ENCODE measurements at regions not wholly inside any gene's neighbourhood (a gene's known extent, or its start where the extent isn't known, plus 50 kb on each side); places are given as distances from the start of the nearest gene placed in this dataset.

DNA sequence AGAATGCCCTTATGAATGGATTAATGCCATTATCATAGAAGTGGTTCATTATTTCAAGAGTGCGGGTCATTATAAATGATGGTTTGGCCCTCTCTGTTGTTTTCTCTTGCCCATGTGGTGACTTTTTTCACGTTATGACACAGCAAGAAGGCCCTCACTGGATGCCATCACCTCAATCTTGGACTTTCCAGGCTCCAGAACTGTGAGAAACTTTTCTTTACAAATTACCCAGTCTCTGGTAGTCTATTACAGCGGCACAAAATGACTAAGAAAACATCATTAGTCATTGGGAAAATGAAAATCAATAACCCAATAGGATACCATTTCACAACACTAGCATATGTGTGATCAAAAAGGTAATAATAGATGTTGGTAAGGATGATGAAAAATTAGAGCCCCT, 119.0 kb upstream of the LPP start:
- Histone ChIP-seq H3K27ac (no peak overlapping the region), H3K9me3 (no peaks in the 10 kb centered on the region), H3K36me3 (no peaks in the 10 kb centered on the region), H3K4me1 (peaks cover 11 to 13% of the 10 kb centered on the region in 2 donors), H3K27me3 (no peaks in the 10 kb centered on the region), H3K4me3 (no peak overlapping the region)
- no peak for DNase-seq
- ATAC-seq: no peak
- TF ChIP-seq, protein P1, sequence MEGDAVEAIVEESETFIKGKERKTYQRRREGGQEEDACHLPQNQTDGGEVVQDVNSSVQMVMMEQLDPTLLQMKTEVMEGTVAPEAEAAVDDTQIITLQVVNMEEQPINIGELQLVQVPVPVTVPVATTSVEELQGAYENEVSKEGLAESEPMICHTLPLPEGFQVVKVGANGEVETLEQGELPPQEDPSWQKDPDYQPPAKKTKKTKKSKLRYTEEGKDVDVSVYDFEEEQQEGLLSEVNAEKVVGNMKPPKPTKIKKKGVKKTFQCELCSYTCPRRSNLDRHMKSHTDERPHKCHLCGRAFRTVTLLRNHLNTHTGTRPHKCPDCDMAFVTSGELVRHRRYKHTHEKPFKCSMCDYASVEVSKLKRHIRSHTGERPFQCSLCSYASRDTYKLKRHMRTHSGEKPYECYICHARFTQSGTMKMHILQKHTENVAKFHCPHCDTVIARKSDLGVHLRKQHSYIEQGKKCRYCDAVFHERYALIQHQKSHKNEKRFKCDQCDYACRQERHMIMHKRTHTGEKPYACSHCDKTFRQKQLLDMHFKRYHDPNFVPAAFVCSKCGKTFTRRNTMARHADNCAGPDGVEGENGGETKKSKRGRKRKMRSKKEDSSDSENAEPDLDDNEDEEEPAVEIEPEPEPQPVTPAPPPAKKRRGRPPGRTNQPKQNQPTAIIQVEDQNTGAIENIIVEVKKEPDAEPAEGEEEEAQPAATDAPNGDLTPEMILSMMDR (IDR thresholded peaks at IDR 0.05 in 4 of 5, conservative IDR thresholded peaks at IDR 0.05 in 1 of 5): no peak
- TF ChIP-seq POLR2A (IDR thresholded peaks at IDR 0.05): no peak
- in situ Hi-C loops (cut with MboI; ENCODE audit: low sequenced_read_pairs in 4 of 4) (loop anchor here in 3 of 4 donors (10.0 to 25.0 kb wide), 2 partner anchors 920 to 927 kb away; no protein-coding TSS in a partner anchor), intact Hi-C loops (cut with DNase I; ENCODE audit: low total_unique reads) (loop anchor here (5.0 kb wide), 1 partner anchor 917 kb away; no protein-coding TSS in a partner anchor)

DNA sequence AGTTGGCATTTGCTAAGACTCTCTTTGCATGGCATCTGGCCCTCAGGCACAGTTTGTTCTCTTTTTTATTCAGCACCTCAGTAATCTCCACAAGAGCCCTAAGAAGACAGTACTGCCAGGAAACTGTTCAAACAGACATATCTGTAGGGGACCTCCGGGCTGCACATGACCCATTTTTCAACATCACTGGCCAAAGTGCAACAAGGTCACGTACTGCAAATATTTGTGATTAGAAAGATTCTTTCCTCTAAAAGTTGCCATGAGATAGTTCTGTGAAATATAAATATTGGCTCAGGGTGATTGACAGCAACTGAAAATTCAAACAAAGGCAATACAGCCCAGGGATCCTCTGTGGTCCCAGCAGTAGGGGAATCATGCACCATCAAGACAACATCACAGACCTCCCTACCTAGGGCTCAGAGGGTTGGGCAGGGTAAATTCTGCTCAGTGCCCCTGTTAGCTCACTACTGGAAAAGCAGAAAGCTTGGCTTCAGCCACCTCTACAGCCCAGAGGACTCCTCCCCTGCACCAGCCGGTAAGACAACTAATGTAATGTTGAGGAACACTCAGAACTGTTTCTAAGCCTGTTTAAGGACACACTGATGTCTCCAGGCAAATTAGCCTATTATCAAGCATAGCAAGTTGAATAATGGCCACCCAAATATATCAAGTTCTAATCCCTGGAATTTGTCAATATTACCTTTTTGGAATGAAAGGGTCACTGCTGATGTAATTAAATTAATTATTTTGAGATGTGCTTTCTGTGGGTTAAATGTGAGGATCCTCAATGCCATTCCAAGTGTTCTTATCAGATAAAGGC, 117.4 kb upstream of the LPP start:
- peak overlapping the region in 3 of 4 donors; percentile 1 to 51 (median 30) for H3K27ac ChIP-seq
- DNase-seq: no peak
- H3K4me3 ChIP-seq: no peak overlapping the region
- in situ Hi-C loops (cut with MboI; ENCODE audit: low sequenced_read_pairs in 4 of 4) (loop anchor here in 3 of 4 donors (10.0 to 25.0 kb wide), 2 partner anchors 918 to 926 kb away; no protein-coding TSS in a partner anchor), intact Hi-C loops (cut with DNase I; ENCODE audit: low total_unique reads) (loop anchor here (5.0 kb wide), 1 partner anchor 916 kb away; no protein-coding TSS in a partner anchor)
- ATAC-seq: peak; percentile 47 to 60
- no peaks in the 10 kb centered on the region for H3K9me3 ChIP-seq
- no peak for TF ChIP-seq POLR2A (IDR thresholded peaks at IDR 0.05)
- TF ChIP-seq, protein P1 (IDR thresholded peaks at IDR 0.05 in 4 of 5, conservative IDR thresholded peaks at IDR 0.05 in 1 of 5): no peak
- peaks cover 13% of the 10 kb centered on the region in 2 donors for H3K4me1 ChIP-seq
- no peaks in the 10 kb centered on the region for H3K27me3 ChIP-seq
- no peaks in the 10 kb centered on the region for H3K36me3 ChIP-seq

DNA sequence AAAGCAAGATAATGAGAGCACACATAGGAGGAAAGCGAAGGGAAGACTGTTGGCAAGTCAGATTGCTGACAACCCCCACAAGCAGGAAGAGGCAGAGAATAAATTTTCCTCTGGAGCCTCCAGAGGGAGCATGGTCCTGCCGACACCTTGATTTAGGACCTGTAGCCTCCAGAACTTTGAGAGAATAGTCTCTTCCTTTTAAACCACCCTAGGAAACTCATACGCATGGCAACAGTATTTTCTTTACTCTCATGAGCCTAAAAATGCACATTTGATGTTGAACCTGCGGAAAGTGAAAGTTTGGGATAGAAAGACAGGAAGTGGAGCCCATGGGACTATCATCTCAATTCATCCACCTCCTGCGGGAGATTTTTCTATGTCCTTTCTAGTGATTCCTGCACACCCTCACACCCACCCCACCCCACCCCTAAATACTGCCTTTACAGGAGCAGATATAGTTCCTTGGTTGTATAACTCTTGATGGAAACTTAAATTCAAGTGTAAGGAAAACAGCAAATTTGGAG, 116.7 kb upstream of the LPP start:
- no peaks in the 10 kb centered on the region for H3K27me3 ChIP-seq
- TF ChIP-seq, protein P1 (IDR thresholded peaks at IDR 0.05 in 4 of 5, conservative IDR thresholded peaks at IDR 0.05 in 1 of 5): peak; percentile 41 to 66 (median 57)
- TF ChIP-seq POLR2A (IDR thresholded peaks at IDR 0.05): no peak
- intact Hi-C loops (cut with DNase I; ENCODE audit: low total_unique reads) (loop anchor here (5.0 kb wide), 1 partner anchor 915 kb away; no protein-coding TSS in a partner anchor), in situ Hi-C loops (cut with MboI; ENCODE audit: low sequenced_read_pairs in 4 of 4) (loop anchor here in 3 of 4 donors (10.0 to 25.0 kb wide), 2 partner anchors 918 to 925 kb away; no protein-coding TSS in a partner anchor)
- DNase-seq (peak in 1 of 2 donors; percentile 63), ATAC-seq (peak; percentile 82 to 96)
- peak overlapping the region in 1 of 4 donors; percentile 39 for H3K4me3 ChIP-seq
- H3K4me1 ChIP-seq: peaks cover 15 to 20% of the 10 kb centered on the region in 2 donors
- no peaks in the 10 kb centered on the region for H3K36me3 ChIP-seq
- no peaks in the 10 kb centered on the region for H3K9me3 ChIP-seq
- H3K27ac ChIP-seq: peak overlapping the region in 3 of 4 donors; percentile 1 to 51 (median 30)

DNA sequence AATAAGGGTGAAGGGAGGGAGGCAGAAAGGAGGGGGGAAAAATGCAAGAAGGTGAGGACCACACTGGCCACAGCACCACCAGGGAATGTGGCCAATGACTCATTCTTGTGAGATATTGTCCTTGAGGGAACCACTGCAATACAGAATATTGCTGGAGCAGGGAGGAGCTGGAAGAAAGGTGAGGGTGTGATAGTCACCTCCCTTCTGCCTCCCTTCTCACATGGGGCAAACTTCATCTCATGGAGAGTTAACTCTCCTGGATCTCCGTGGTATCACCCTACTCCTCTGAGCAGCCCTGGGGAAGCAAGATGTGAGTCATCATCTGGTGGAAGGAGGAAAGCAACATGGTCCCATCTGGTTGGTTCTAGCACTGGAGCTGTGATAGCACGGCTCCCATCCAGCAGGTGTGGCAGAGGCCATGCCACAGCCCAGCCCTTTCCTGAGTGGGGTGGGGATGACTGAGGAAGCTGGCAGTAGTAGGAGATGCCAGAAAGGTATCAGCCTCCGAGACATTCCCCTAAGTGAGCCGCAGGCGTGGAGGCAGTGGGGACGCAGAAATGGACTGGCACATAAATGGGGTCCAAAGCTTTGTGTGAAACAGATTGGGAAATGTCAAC, 115.9 kb upstream of the LPP start:
- no peak overlapping the region for H3K27ac ChIP-seq
- DNase-seq (no peak), ATAC-seq (no peak)
- TF ChIP-seq, protein P1 (IDR thresholded peaks at IDR 0.05 in 4 of 5, conservative IDR thresholded peaks at IDR 0.05 in 1 of 5): no peak
- no peak for TF ChIP-seq POLR2A (IDR thresholded peaks at IDR 0.05)
- H3K4me1 ChIP-seq: peaks cover 18 to 21% of the 10 kb centered on the region in 2 donors
- H3K4me3 ChIP-seq: no peak overlapping the region
- in situ Hi-C loops (cut with MboI; ENCODE audit: low sequenced_read_pairs in 4 of 4) (loop anchor here in 3 of 4 donors (10.0 to 25.0 kb wide), 2 partner anchors 917 to 924 kb away; no protein-coding TSS in a partner anchor), intact Hi-C loops (cut with DNase I; ENCODE audit: low total_unique reads) (loop anchor here (5.0 kb wide), 1 partner anchor 914 kb away; no protein-coding TSS in a partner anchor)
- no peaks in the 10 kb centered on the region for H3K36me3 ChIP-seq
- no peaks in the 10 kb centered on the region for H3K9me3 ChIP-seq
- H3K27me3 ChIP-seq: no peaks in the 10 kb centered on the region

Data from gastrocnemius medialis (tissue), 4 donors.